GM23338 (cell line): ENCODE measurements at regions not wholly inside any gene's neighbourhood (a gene's known extent, or its start where the extent isn't known, plus 50 kb on each side); places are given as distances from the start of the nearest gene placed in this dataset.

ENCODE experiments used
- ATAC-seq: fragments of 200-7000 bp; cut with Tn5 transposase; 3 replicates; pipeline ENCODE4 v1.9.1; 2020
- DNase-seq: peaks from one replicate; pipeline ENCODE4 v3.0.0-alpha.2; 2015; ENCODE audit warnings: low spot score
- H2AFZ ChIP-seq: fragments of 200-600 bp; sonication (generic); 2 replicates; pipeline ENCODE4 v1.8.0; 2016; ENCODE audit warnings: antibody characterized with exemption, mild to moderate bottlenecking, moderate library complexity
- H3F3A ChIP-seq: fragments of 200-600 bp; sonication (generic); replicated peaks from 2 replicates; pipeline ENCODE4 v1.8.0; 2017; ENCODE audit warnings: antibody characterized with exemption, mixed run types, low read depth
- H3K27ac ChIP-seq: fragments of 200-600 bp; sonication (generic); 2 replicates; pipeline ENCODE4 v1.6.1; 2016; ENCODE audit warnings: low read depth
- H3K27me3 ChIP-seq: fragments of 200-600 bp; sonication (generic); 2 replicates; pipeline ENCODE4 v1.8.0; 2016; ENCODE audit warnings: mild to moderate bottlenecking, mixed run types, moderate library complexity; ENCODE audit not compliant: insufficient read depth
- H3K36me3 ChIP-seq: fragments of 200-600 bp; sonication (generic); 2 replicates; pipeline ENCODE4 v1.8.0; 2016; ENCODE audit warnings: mild to moderate bottlenecking; ENCODE audit not compliant: insufficient read depth
- H3K4me1 ChIP-seq: fragments of 200-600 bp; sonication (generic); 2 replicates; pipeline ENCODE4 v1.8.0; 2016; ENCODE audit warnings: mild to moderate bottlenecking, moderate library complexity; ENCODE audit not compliant: insufficient read depth
- H3K4me2 ChIP-seq: fragments of 200-600 bp; sonication (generic); 2 replicates; pipeline ENCODE4 v1.7.1; 2017; ENCODE audit warnings: mixed run types
- H3K4me3 ChIP-seq: fragments of 200-600 bp; sonication (generic); 2 replicates; pipeline ENCODE4 v1.6.1; 2016; ENCODE audit warnings: mixed run types
- H3K79me2 ChIP-seq: fragments of 200-600 bp; sonication (generic); replicated peaks from 2 replicates; pipeline ENCODE4 v1.8.0; 2017; ENCODE audit warnings: mild to moderate bottlenecking; ENCODE audit not compliant: insufficient read depth
- H3K9me2 ChIP-seq: fragments of 200-600 bp; sonication (generic); 2 replicates; pipeline ENCODE4 v1.8.0; 2017; ENCODE audit not compliant: insufficient read depth
- H4K20me1 ChIP-seq: fragments of 200-600 bp; sonication (generic); replicated peaks from 2 replicates; pipeline ENCODE4 v1.8.0; 2017; ENCODE audit warnings: mild to moderate bottlenecking; ENCODE audit not compliant: insufficient read depth
- H3K27ac Mint-ChIP-seq: 2 replicates; pipeline ENCODE4 v1.8.0; 2020; ENCODE audit warnings: inconsistent platforms, mild to moderate bottlenecking, moderate library complexity, mixed read lengths
- H3K27me3 Mint-ChIP-seq: 3 replicates; pipeline ENCODE4 v1.8.0; 2022; ENCODE audit warnings: low read depth, mild to moderate bottlenecking, moderate library complexity, mixed read lengths, inconsistent platforms; ENCODE audit not compliant: insufficient read depth, poor library complexity
- H3K36me3 Mint-ChIP-seq: 3 replicates; pipeline ENCODE4 v1.8.0; 2021; ENCODE audit warnings: low read depth, mild to moderate bottlenecking, inconsistent platforms, moderate library complexity, mixed read lengths
- H3K4me1 Mint-ChIP-seq: 3 replicates; pipeline ENCODE4 v1.8.0; 2020; ENCODE audit warnings: mild to moderate bottlenecking, inconsistent platforms, mixed read lengths
- H3K4me3 Mint-ChIP-seq: 3 replicates; pipeline ENCODE4 v1.8.0; 2021; ENCODE audit warnings: moderate library complexity, mild to moderate bottlenecking, inconsistent platforms, mixed read lengths
- H3K9me3 Mint-ChIP-seq: 3 replicates; pipeline ENCODE4 v1.8.0; 2020; ENCODE audit warnings: moderate library complexity, mild to moderate bottlenecking, inconsistent platforms, mixed read lengths
- CREB1 ChIP-seq: fragments of 250-450 bp; sonication (Bioruptor Pico); IDR thresholded peaks from 2 replicates; pipeline ENCODE4 v1.5.0; 2020; ENCODE audit warnings: low read depth, mild to moderate bottlenecking, moderate library complexity
- EZH2phosphoT487 ChIP-seq: fragments of 200-600 bp; sonication (generic); IDR thresholded peaks from one replicate; pipeline ENCODE4 v1.8.1; 2018; ENCODE audit warnings: antibody characterized with exemption; ENCODE audit not compliant: unreplicated experiment
- JUNB ChIP-seq: IDR thresholded peaks from one replicate; pipeline ENCODE4 v1.6.1; 2016; ENCODE audit warnings: antibody characterized with exemption; ENCODE audit not compliant: unreplicated experiment
- POLR2AphosphoS5 ChIP-seq: IDR thresholded peaks from 2 replicates; pipeline ENCODE4 v1.6.1; 2016; ENCODE audit warnings: antibody characterized with exemption, low read depth
- STAT1 ChIP-seq: IDR thresholded peaks from one replicate; pipeline ENCODE4 v1.6.1; 2016; ENCODE audit warnings: antibody characterized with exemption; ENCODE audit not compliant: unreplicated experiment
- ZNF331 ChIP-seq: fragments of 250-450 bp; sonication (Bioruptor Pico); IDR thresholded peaks from 2 replicates; pipeline ENCODE4 v1.5.0; 2020; ENCODE audit warnings: low read depth, mild to moderate bottlenecking, moderate library complexity
- TF ChIP-seq, protein P1 (sequence below), 2 experiments: fragments of 200-600 bp in 1 of 2; sonication (generic) in 1 of 2; conservative IDR thresholded peaks; 2 replicates each; pipeline versions ENCODE4 v1.5.1 to v1.6.1; 2016 to 2017; ENCODE audit warnings: antibody characterized with exemption in 2 of 2, low read depth in 2 of 2, mild to moderate bottlenecking in 2 of 2, moderate library complexity in 1 of 2

DNA sequence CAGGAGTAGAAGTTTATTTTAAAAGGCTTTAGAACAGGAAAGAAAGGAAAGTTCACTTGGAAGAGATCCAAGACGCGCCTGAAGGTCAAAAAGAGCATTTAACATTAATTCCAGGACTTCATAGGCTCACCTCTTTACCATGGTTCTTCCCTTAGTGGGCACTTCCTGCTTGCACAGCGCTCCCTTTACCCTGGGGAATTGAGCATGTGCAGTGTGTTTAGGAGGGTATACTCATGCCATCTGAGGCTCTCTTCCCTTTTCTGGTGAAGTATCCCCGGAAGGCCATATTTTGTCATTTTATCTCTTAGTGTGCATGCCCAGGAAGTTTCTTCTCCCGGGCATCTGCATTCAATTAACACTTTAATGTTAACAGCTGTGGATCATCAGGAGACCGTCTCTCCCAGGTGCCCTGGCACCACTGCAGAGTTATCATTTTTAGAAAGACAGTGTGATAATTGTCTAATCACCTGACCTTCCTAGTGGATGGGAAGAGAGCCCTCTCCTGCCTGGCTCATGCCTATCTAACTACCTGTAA is 66.1 kb upstream of the ABCC4 start:
- Histone ChIP-seq H3K36me3 (no peaks in the 10 kb centered on the region), H3K27me3 (no peaks in the 10 kb centered on the region), H4K20me1 (no peaks in the 10 kb centered on the region), H3K4me2 (no peak overlapping the region), H3K27ac (no peak overlapping the region), H3K4me1 (no peaks in the 10 kb centered on the region), H3K79me2 (no peaks in the 10 kb centered on the region), H3F3A (no peaks in the 10 kb centered on the region), H3K4me3 (no peak overlapping the region), H2AFZ (no peak overlapping the region), H3K9me2 (no peaks in the 10 kb centered on the region)
- TF ChIP-seq CREB1 (CRISPR knock-in tag) (no peak), ZNF331 (no peak), STAT1 (no peak), EZH2phosphoT487 (no peak)
- TF ChIP-seq, protein P1, sequence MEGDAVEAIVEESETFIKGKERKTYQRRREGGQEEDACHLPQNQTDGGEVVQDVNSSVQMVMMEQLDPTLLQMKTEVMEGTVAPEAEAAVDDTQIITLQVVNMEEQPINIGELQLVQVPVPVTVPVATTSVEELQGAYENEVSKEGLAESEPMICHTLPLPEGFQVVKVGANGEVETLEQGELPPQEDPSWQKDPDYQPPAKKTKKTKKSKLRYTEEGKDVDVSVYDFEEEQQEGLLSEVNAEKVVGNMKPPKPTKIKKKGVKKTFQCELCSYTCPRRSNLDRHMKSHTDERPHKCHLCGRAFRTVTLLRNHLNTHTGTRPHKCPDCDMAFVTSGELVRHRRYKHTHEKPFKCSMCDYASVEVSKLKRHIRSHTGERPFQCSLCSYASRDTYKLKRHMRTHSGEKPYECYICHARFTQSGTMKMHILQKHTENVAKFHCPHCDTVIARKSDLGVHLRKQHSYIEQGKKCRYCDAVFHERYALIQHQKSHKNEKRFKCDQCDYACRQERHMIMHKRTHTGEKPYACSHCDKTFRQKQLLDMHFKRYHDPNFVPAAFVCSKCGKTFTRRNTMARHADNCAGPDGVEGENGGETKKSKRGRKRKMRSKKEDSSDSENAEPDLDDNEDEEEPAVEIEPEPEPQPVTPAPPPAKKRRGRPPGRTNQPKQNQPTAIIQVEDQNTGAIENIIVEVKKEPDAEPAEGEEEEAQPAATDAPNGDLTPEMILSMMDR (conservative IDR thresholded peaks at IDR 0.05; ENCODE audit: low read depth in 2 of 2), result no peak
- DNase-seq (no peak), ATAC-seq (no peak)
- Mint-ChIP-seq H3K36me3 (no peaks in the 10 kb centered on the region), H3K27me3 (no peaks in the 10 kb centered on the region), H3K4me3 (no peak overlapping the region), H3K9me3 (no peaks in the 10 kb centered on the region; the same call in 2 of the 3 replicates), H3K27ac (no peak overlapping the region), H3K4me1 (no peaks in the 10 kb centered on the region)

DNA sequence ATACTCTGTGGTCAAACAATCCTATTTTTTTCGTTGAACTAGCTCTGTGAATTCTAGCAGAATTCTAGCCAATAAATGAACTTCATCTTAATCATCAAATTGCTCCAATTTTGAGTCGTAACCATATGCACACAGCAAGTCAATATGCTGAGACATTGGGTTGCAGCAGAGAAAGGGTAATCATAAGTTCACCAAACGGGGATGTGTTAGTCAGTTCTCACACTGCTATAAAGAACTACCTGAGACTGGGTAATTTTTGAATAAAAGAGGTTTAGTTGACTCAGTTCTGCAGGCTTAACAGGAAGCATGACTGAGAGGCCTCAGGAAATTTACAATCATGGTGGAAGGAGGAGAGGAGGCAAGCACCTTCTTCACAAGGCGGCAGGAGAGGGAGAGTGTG is 67.7 kb upstream of the ABCC4 start:
- no peak overlapping the region for H2AFZ ChIP-seq
- no peak overlapping the region for H3K27ac ChIP-seq
- no peaks in the 10 kb centered on the region for H3K4me1 ChIP-seq
- Mint-ChIP-seq H3K9me3 (no peaks in the 10 kb centered on the region), H3K4me3 (no peak overlapping the region), H3K27ac (no peak overlapping the region), H3K4me1 (no peaks in the 10 kb centered on the region), H3K36me3 (no peaks in the 10 kb centered on the region), H3K27me3 (no peaks in the 10 kb centered on the region)
- no peak for TF ChIP-seq EZH2phosphoT487
- H3K79me2 ChIP-seq, result no peaks in the 10 kb centered on the region
- DNase-seq, result no peak
- no peak overlapping the region for H3K4me3 ChIP-seq
- no peaks in the 10 kb centered on the region for H3K36me3 ChIP-seq
- H3K4me2 ChIP-seq, result no peak overlapping the region
- H3K9me2 ChIP-seq, result no peaks in the 10 kb centered on the region
- H3K27me3 ChIP-seq, result no peaks in the 10 kb centered on the region
- no peak for ATAC-seq
- H4K20me1 ChIP-seq, result no peaks in the 10 kb centered on the region
- H3F3A ChIP-seq, result no peaks in the 10 kb centered on the region

DNA sequence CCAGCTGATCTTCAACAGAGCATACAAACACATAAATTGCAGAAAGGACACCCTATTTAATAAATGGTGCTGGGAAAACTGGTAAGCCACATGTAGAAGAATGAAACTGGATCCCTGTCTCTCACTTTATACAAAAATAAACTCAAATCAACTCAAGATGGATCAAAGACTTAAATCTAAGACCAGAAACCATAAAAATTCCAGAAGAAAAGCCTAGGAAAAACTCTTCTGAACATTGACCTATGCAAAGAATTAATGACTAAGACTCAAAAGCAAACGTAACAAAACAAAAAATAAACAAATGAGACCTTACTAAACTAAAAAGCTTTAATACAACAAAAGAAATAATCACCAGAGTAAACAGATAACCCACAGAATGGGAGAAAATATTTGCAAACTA is 74.5 kb upstream of the ABCC4 start:
- Histone ChIP-seq H4K20me1 (no peaks in the 10 kb centered on the region), H3K4me1 (no peaks in the 10 kb centered on the region), H3K4me3 (no peak overlapping the region), H3K79me2 (no peaks in the 10 kb centered on the region), H3F3A (no peaks in the 10 kb centered on the region), H3K9me2 (no peaks in the 10 kb centered on the region), H2AFZ (no peak overlapping the region), H3K27me3 (no peaks in the 10 kb centered on the region), H3K27ac (no peak overlapping the region), H3K36me3 (no peaks in the 10 kb centered on the region), H3K4me2 (no peak overlapping the region)
- no peak for DNase-seq
- Mint-ChIP-seq H3K36me3 (no peaks in the 10 kb centered on the region), H3K4me1 (peaks cover 4% of the 10 kb centered on the region; the same call in 1 of the 3 replicates), H3K9me3 (no peaks in the 10 kb centered on the region), H3K27ac (no peak overlapping the region), H3K4me3 (no peak overlapping the region), H3K27me3 (no peaks in the 10 kb centered on the region)
- ATAC-seq, result no peak
- TF ChIP-seq, protein P1 (conservative IDR thresholded peaks at IDR 0.05; ENCODE audit: low read depth in 2 of 2), result no peak
- TF ChIP-seq POLR2AphosphoS5 (no peak), JUNB (no peak)
